ENCODE measurements at regions not wholly inside any gene's neighbourhood (a gene's known extent, or its start where the extent isn't known, plus 50 kb on each side); places are given as distances from the start of the nearest gene placed in this dataset.

DNA sequence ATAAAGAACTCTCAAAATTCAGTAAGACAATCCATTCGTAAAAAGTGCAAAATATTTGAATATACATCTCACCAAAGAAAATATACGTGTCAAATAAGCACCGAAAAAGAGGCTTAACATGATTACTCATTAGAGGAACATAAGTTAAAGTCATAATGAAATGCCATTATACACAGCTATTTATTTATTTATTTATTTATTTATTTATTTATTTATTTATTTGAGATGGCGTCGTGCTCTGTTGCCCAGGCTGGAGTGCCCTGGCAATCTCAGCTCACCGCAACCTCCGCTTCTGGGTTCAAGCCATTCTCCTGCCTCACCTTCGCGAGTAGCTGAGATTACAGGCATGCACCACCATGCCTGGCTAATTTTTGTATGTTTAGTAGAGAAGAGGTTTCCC, 203.6 kb upstream of the UBASH3B start:
- DNase-seq (ENCODE audit: low spot score), result no peak

DNA sequence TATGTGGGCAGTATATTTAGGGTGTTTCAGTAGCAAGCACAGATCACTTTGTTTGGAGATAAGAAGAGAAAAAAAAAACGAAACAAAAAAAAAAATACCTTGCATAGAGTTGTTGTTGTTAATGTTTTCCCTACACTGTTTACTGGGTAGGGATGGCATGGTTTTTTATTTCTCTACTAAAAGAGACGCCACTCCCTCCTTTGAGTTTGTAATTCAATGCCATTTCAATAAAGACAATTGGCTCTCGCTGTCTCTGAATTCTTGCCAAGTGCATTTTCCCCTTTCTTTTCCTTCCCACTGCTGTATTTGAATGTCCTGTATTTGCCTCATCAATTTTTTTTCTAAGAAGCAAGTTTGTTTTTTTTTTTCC, 213.9 kb upstream of the UBASH3B start:
- DNase-seq (ENCODE audit: low spot score), result no peak

GRCh38 chr11:122440811-122441665, 214.5 kb upstream of the UBASH3B start:
- peak; percentile 58 for DNase-seq (ENCODE audit: low spot score)

DNA sequence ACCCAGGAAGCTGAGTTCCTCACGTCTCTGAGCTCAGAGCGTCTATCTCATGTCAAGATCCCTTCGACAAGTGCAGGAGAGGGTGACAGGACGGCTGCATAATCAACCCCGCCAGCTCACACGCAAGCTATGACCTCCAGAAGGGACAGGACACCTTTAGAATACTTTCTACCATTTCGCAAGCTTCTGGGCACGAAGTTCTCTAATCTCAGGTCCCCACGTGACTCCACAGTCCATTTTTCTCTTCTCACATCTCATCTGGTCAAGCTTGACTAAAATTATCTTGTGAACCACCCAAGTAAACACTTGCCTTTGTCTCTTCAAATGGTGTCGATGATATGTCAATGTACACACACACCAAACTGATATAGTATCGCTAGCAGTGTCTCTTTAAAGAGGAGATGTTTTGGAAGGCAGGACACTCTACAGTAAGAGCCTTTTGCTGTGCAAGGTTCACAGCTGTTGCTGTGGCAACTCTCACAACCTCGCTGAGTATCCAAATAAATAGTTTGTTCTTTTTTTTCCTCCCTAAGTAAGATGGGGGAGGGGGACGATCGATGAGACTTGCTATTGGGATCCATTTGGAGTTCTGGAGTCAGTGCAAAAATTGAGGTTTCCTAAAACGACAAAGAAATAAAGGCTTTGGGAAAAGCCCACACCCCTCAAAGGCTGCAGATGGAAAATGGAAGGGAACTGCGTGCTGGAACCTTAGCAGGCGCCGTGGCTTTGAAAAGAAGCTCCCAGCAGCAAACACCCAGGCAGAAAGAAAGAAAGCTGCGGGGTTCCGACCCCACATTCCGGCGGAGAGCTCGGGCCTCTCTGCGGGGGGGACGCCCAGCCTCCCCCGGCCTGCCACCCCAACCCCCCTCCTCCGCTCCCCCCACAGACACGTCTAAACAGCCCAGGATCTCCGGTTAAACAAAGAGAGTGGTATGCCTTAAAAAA, 215.4 kb upstream of the UBASH3B start:
- no peak for DNase-seq (ENCODE audit: low spot score)

- DNase-seq (ENCODE audit: low spot score), result no peak
Measured at GRCh38 chr11:122436188-122436555, 219.3 kb upstream of the UBASH3B start.

DNA sequence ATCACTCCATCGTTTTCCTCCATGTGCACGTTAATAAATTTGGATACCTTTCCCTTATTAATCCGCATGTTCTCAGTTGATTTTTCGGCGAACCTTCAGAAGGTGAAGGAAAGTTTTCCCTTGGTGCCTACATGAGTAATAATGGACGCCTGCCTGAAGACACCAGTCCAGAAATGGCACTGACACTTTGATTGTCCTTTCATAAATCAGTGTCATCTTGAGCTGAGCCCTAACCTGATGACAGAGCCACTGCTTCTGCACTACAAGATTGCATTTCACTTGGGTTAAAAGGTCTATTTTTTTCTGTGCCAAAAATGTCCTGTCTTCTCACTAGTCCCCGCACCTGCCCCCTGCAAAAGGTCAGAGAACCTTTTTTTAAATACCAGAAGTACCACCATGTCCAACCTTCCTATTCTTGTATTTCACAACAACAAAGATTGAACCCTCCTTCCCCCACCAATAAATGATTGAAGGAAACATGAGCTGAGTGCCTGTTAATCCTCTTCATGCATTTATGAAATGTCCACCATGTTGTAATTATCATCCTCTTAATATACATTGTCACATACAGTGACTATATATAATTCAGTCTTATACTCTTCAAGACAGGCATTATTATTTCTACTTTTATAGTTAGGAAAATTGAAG, 219.9 kb upstream of the UBASH3B start:
- no peak for DNase-seq (ENCODE audit: low spot score)

GRCh38 chr11:122434786-122435185, 220.7 kb upstream of the UBASH3B start:
- DNase-seq (ENCODE audit: low spot score), result no peak

- DNase-seq (ENCODE audit: low spot score), result no peak
Measured at GRCh38 chr11:122430490-122430889, 225.0 kb upstream of the UBASH3B start.

DNA sequence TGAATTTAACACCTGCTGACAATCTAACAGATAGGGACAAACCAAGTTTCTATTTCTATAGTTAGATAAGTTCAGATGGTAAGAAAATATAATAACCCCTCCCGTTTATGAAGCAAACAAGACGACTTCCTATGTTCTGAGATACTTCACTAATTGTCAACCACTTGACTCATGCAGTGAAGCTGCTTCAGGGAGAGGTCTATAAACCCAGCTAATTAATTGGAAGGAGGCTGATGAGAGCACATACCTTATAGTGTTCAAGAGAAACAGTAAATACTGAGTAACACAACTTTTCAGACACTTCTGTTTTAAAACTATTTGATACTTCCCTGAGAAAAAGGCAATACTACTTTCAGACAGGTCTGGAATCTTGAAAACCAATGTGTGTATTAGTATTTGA, 229.4 kb upstream of the UBASH3B start:
- DNase-seq (ENCODE audit: low spot score), result no peak

DNA sequence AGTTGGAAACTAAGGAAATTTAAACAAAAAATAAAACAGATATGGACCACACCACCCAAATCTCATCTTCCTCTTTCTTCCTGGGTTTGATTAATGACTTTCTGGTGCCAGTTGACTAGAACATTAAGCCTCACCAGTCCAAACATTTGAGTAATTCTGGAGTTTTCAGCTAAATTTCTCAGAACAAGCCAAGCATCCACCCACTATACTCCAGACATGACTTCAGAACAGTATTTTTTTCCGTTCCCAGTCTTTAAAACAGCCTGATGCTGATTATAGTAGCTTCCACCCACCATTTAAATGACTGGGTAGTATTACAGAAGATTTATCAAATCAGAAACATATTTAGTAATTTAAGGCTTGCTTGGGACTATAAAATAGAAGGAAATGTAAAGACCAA, 230.9 kb upstream of the UBASH3B start:
- DNase-seq (ENCODE audit: low spot score), result no peak

DNA sequence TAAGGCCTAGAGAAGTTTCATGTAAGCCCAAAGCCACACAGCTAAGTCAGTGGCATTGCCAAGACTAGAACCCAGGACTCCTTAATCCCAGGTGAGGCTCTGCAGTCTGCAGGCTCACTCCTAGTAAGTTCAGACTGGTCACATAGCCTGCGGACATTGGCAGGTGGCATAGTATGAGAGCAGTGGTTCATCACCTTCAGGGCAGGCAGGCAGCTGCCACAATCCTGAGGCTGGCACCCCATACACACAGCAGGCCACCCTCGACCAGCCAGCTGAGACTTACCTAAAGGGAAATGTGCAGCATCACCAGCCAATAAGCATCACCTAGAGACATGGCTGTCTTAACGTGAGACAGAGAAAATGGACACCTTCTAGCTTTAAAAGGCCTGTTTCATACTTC, 231.6 kb upstream of the UBASH3B start:
- no peak for DNase-seq (ENCODE audit: low spot score)

GRCh38 chr11:122423273-122423672, 232.2 kb upstream of the UBASH3B start:
- no peak for DNase-seq (ENCODE audit: low spot score)

DNA sequence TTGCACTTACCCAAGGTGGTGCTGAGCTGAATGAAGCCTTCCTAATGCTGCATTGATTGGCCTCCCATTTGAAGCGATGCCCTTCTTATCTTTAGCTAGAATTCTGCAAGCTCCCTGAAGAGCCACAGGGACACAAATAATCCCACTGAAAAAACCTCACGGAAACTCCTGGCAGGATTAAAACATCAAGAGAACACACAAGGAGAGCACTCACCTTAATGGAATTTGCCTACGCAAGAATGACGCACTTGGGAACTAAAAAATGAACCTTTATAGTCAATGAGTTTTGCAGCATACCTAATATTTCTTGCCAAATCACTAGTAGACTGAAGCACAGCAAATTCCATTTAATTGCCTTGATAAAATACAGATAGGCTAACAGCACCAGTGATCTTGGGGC, 232.8 kb upstream of the UBASH3B start:
- DNase-seq (ENCODE audit: low spot score), result no peak

GRCh38 chr11:122421702-122422101, 233.8 kb upstream of the UBASH3B start:
- DNase-seq (ENCODE audit: low spot score), result no peak

DNA sequence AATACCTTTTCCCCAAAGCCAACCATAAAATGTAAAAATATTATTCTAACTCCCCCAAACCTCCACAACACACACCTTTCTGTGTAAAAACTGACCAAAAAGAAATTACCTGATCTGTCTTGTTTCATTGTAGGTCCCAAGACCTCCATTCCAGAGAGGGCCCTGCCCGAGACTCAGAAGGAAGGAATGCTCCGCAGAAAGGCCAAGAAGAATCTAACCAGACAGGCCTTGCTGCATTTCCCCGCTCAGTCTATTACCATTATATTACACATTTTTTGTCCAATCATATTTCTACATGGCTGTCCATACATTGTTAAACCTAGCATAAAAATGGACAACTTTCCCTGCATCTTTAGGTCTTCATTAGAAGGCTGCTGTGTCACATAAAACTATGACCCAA, 237.5 kb upstream of the UBASH3B start:
- no peak for DNase-seq (ENCODE audit: low spot score)

DNA sequence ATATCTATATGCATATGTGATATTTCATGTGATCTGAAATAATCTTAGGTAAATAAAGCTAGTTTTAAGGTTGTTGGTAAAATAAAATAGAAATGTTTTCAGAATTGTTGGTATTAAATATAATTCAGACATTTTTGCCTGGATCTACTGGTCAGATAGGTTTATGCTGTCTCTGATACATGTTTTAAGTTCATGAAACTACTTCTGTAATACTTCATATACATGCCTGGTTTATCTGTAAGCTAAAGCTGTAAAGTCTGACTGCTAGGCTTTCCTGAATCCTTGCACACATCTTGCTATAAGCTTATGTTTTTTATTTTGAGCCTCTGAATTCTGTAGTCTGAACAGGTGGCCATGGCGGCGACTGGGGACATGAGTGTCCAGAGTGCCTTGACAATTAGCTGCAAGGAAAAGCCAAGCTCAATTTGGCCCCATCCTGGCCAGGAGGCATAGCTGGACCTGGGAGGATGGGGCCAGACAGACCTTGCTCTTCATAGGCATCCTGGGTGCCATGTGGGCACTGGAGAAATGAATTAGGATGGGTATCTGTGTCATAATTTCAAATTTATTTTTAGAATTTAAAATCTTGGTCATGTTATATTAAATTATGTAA, 241.0 kb upstream of the UBASH3B start:
- no peak for DNase-seq (ENCODE audit: low spot score)

- no peak for DNase-seq (ENCODE audit: low spot score)
Measured at GRCh38 chr11:122413677-122414076, 241.8 kb upstream of the UBASH3B start.

- DNase-seq (ENCODE audit: low spot score), result no peak
Measured at GRCh38 chr11:122412581-122412980, 242.9 kb upstream of the UBASH3B start.

DNA sequence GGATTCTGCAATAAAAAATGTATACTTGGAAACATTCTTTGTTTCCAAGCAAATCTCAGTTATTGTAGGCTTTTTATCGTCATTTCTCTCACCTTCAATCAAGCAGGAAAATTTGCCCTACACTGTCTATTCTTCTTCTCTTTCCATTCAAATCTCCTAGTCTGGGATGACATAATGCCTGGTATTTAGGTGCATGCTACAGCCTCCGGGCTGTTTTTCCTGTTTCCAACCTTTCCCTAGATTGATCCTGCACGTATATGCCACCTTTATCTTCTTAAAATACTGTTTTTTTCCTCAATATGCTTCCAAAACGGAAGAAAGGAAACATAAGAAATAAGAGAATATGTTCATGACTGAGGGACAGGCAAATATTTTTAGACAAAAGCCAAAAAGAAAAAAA, 249.1 kb upstream of the UBASH3B start:
- no peak for DNase-seq (ENCODE audit: low spot score)

DNA sequence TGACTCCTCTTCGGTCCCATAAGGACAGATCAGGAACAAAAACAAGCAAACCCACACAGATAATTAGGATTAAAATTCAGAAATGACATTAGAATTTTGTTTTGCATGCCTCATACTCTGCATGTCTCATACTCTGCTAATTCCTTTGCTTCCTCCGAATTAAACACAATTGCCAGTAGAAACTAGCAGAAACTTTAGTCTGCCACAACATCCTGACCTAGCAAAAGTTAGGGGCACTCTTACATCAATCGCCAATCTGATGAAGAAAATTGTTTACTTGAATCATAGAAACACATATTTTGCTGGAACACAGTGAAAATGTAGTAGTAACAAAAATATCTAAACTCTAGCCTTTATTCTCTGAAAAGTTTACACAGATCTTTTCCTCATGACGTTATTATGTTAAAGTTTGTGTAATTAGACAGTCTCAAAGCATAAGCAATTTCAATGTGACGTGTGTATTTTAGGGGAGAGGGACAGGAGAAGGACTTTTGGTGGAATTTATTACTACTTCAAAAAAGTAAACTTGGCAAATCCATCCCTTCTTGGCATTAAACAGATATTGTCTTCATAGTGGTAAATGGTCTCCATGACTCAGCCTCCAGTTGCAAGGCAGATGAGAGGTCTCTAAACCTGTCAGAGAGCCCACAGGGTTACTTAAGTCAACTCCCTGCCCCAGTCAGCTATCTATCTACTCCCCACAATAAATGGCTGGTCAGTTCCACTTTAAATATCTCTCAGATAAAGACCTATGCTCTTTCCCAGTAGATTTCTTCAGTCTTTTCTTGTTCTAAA, 249.8 kb upstream of the UBASH3B start:
- no peak for DNase-seq (ENCODE audit: low spot score)

- no peak for DNase-seq (ENCODE audit: low spot score)
Measured at GRCh38 chr11:122404571-122404970, 251.0 kb upstream of the UBASH3B start.
